T-helper 2 cell treated with Interferon-gamma antibody and Interleukin-4, amounts not matched to agents 100 ng/mL and 5 ng/mL, for 36 hours (primary cell): ENCODE measurements at regions not wholly inside any gene's neighbourhood (a gene's known extent, or its start where the extent isn't known, plus 50 kb on each side); places are given as distances from the start of the nearest gene placed in this dataset.

Experiments
- intact Hi-C: fragments of 100-400 bp; cut with micrococcal nuclease; formaldehyde crosslinking; loops from one replicate; pipeline ENCODE4 v1.15.1; 2023

DNA sequence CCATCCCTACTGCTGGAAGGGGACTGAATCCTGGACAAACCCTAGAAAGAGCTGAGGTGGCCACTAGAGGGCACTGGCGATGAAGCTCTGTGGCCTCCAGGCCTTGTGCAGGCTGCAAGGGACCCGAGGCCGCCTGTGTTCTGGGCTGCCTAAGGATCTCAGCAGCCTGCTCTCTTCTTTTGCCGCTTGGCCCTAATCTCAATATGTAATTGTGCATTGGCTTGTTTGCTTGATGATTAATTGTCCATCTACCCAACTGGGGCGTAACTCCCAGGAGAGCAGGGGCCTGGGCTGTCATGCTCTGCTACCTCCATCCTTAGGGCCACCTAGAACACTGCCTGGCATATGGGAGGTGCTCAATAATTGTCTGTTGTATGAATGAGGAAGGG is 73.8 kb downstream of the SYNE3 start:
- intact Hi-C loops, result loop anchor here (1.0 to 2.0 kb wide), 2 partner anchors 85 to 92 kb away; partner anchors contain the start of gene GLRX5

GRCh38 chr14:95442016-95442632 is 74.3 kb downstream of the SYNE3 start:
- intact Hi-C loops, result loop anchor here (1.0 to 2.0 kb wide), 2 partner anchors 85 to 93 kb away; partner anchors contain the start of gene GLRX5

DNA sequence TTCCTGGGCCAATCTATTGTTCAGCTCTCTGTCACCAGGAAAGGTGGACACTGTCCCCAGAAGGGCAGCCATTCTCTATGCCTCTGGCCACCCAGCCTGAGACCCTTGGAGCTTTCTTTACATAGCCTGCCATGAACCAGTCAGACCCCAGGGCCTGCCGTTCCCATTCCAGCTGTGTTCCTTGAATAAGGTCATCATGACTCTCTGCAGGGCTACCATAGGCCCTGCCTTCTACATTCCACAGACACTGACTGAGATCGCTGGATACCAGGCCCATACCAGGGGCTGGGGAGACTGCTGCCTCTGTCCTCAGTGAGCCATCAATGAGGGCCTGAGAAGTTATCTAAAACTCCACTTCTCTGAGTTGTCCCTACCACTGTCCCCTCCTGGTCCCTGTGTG is 75.5 kb downstream of the SYNE3 start:
- intact Hi-C loops, result no loop called here

GRCh38 chr14:95440496-95440895 is 76.0 kb downstream of the SYNE3 start:
- intact Hi-C loops, result no loop called here

DNA sequence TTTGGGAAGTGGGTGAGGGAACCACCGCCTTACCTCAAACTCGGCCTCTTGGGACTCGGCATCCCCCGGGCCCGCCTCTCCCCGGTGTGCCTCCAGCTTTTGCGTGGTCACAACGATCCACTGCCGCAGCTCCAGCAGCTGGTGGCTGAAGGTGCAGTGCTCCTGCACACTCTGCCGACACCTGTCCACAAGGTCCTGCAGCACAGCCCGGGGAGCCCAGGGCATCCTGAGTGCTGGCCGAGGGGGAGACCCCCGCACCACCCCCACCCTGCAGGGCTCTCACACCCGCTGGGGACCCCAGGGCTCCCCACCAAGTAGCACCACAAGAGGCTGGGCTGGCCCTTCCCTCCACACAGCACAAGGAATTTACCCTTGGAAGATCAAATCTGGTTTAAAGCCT is 76.6 kb downstream of the SYNE3 start:
- intact Hi-C loops, result no loop called here

DNA sequence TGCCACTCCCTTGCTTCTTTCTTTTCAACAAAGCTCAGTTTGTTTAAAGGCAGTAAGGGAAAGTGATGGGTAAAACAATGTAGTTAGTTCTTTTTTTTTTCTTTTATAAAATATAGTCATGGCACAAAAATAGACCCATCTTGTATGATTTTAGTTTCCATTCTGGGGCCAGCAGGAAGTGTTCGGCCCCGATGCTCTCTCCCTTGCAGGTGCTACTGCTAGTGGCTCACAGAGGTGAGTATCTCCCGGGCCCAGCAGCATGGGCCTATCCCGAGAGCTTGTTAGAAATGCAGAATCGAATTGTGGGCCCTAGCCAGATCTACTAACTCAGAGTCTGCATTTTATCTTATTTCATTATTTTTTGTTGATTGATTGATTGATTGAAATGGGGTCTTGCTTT is 78.7 kb downstream of the SYNE3 start:
- intact Hi-C loops, result no loop called here

- intact Hi-C loops, result no loop called here
Observed at GRCh38 chr14:95436354-95436753, 80.1 kb downstream of the SYNE3 start.

- intact Hi-C loops, result no loop called here
Observed at GRCh38 chr14:95434121-95434520, 82.3 kb downstream of the SYNE3 start.

GRCh38 chr14:95433094-95433478 is 83.4 kb downstream of the SYNE3 start:
- intact Hi-C loops, result no loop called here

- intact Hi-C loops, result no loop called here
Observed at GRCh38 chr14:95432144-95433093, 84.0 kb downstream of the SYNE3 start.

DNA sequence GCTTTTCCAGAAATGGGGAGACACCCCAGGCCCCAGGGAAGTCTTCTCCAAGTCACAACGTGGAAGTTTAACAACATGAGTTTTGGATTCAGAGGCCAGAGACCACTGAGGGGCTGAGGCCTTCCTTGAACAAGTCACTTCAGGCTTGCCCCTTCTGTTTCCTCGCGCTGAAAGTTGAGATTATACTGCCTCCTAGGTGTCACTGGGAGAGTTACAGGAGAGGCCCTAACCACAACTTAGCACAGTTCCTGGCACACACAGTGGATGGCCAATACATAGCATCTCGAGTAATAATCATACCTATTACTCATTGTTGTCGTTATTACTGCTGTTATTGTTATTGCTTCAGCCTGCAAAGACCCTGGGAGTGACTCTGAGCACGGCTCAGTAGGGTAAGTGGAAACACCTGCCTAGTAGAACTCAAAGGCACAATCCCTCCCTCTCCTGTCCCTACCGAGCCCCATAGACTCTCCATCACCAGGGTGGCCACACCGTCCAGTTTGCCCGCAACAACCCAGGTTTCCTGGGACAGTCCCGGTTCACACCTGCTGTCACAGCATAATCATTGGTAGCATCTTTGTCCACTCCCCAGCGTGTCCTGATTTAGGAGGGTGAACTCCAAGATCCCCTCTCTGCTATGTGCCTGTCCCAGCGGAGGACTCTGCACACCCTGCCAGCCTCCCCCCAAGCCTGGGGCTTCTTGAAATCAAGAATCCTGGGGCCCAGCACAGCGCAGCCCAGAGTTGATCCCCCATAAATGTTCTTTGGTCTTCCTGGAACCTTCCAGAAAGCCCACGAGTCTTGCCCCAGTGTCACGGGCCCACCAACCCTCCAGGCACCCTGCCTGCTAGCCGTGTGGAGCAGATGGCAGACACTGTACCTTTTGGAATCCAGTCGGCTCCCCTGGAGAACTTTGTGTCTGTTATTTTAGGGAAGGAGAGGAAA is 85.0 kb downstream of the SYNE3 start:
- intact Hi-C loops, result no loop called here

DNA sequence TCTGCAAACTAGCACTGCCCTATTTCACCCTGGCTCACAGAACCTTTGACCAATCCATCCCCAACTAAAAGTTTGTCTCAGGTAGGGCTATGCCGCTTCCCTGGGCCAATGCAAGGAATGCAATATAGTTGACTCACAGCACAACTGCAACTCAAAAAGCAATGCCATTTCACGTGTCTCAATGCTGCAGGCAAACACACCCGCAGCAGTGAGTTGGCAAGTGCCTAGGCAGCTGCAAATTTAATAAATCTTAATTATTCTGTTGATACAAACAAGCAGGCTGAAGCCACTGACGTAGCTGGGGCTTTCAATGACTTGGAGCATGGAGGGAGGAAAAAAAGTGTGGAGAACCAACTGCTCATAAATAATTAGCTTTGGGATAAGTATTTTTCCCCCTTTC is 87.9 kb downstream of the SYNE3 start:
- intact Hi-C loops, result loop anchor here (5.0 kb wide), 1 partner anchor 254 kb away; no protein-coding TSS in a partner anchor

DNA sequence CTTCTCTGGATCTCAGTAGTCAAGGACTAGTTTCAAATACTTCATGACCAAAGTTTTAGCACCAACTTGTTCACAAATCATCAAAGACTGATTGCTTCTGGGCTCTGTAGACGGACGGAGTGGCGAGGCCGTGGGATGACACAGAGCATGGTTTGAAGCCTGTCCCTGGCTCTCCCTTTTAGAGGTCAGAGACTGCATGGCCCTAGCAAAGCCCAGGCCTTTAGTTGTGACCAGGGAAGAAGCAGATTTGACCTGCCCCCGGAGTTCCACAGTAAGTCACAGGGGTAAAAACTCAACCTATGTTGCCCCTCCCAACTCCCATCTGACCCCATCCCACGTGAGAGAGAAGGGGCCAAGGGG is 90.4 kb downstream of the SYNE3 start:
- intact Hi-C loops, result loop anchor here (5.0 kb wide), 1 partner anchor 256 kb away; no protein-coding TSS in a partner anchor

DNA sequence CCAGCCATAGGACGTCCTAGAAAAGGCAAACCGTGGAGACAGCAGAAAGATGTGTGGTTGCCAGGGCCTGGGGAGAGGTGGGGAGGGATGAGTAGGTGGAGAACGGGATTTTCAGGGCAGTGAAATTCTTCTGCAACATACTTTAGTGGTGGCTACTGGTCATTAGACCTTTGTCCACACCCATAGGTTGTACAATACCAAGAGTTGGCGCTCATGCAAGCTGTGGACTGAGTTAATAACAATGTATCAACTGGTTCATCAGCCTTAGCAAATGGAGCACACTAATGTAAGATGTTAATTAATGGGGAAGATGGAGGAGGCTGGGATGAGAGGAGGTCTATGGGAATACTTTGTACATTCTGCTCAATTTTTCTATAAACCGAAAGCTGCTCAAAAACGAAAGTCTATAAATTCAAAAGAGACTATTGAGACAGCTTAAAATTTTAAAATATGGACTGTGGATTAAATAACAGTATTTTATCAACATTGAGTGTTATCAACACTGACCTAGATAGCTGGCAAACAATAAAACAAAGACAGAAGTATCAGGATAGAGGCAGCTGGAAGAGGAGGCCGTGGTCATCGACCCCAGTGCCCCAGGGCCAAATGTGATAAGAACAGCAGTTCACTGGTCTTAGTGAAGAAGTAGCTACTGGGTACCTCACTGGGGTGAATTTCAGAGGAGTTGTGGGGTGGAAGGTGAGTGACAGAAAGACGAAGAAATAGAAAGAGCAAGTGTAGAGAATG is 90.9 kb downstream of the SYNE3 start:
- intact Hi-C loops, result loop anchor here (5.0 kb wide), 1 partner anchor 257 kb away; no protein-coding TSS in a partner anchor

- intact Hi-C loops, result no loop called here
Observed at GRCh38 chr14:95424529-95424928, 91.9 kb downstream of the SYNE3 start.

DNA sequence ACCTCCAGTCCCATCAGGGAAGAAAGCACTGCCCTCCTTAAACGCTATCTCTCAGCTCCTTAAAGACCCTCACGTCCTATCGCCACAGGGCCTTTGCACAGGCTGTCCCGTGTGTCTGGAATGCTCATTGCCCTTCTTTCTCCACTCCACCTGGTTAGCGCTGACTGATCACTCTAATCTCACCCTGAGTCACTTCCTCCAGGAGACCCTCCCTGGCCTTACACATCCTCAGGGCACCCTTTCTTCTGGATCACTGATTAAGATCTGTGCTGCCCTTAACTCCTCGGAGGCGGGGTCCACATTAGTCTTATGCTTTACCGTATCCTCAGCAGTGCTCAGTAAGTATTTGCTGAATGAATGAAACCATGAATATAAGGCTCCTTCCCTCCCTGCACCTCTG is 94.7 kb downstream of the SYNE3 start:
- intact Hi-C loops, result no loop called here

DNA sequence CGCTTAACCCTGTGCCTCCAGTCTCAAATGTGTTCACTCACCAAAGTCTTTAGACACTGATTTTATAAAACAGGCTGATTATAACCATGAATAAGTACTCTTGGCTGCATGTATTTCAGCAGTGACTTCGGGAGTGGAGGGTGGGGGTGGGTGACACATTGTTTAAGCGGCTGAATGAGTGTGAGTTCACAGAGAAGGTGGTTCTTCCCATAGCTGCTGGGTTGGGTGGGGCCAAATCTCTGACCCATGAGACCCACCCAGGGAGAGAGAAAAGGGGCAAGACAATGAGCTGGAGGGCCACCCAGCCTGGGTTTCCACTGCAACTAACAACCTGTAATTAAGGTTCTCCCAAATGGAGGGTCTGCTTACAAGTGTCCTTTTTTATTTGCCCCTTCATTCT is 96.4 kb downstream of the SYNE3 start:
- intact Hi-C loops, result no loop called here

DNA sequence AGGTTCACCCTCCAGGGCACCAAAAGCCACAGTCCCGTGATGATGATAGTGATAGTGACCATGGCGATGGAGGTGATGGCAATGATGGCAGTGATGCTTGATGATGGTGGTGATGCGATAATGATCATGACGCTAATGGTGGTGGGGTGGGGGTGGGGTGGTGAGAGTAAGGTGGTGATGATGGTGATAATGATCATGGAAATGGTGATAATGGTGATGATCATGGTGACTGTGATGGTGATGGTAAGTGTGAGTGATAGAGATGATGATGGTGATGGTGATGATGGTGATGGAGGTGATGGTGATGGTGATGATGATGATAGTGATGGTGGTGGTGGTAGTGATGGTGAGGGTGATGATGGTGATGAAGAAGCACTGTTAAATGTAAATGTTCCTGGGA is 96.9 kb downstream of the SYNE3 start:
- intact Hi-C loops, result no loop called here

- intact Hi-C loops, result no loop called here
Observed at GRCh38 chr14:95418858-95419257, 97.6 kb downstream of the SYNE3 start.

DNA sequence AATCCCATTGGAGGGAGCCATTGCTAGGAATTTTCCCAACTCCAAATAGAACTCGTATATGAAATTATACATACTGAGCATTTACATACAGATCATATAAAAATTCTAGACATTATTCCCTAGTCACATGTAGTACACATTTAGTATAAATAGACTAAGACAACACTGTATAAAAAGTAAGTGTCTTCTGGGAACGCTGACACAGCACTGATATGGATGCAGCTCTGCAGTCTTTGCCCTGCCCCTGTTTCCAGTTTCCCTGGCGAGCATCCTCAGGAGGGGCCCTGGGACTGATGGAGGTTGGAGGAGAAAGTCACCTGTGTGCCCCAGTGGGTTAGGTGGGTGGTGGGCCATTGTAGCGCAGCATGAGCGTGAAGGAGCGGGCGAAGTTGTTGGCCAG is 97.8 kb upstream of the CLMN start:
- intact Hi-C loops, result no loop called here

DNA sequence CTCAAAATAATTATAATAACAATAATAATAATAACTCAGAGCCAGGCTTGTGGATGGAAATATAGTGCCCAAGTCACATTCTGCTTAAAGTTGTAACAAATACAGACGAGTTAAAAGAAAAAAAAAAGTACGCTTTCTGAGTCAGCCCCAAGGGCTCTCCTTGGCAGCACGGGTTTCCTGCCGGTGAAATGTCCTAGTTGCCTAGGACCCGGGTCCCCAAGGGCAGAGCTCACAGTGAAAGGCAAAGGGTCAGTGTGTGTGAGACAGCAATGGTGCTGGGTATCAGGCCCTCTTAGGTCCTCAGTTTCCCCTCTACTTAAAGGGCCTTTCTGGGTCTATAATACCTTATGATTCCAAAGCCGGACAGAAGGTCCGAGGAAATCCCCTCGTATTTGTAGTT is 96.3 kb upstream of the CLMN start:
- intact Hi-C loops, result no loop called here
